Suprapubic skin (tissue), 3 donors: ENCODE measurements at regions not wholly inside any gene's neighbourhood (a gene's known extent, or its start where the extent isn't known, plus 50 kb on each side); places are given as distances from the start of the nearest gene placed in this dataset.

Source experiments
- CTCF ChIP-seq, 2 donors: fragments of 200-600 bp in 1 of 2; fragments of 450-650 bp in 1 of 2; sonication (generic) in 1 of 2; IDR thresholded peaks; one replicate each; pipeline ENCODE4 v1.5.1; 2016 to 2019; ENCODE audit warnings: antibody characterized with exemption in 2 of 2, mild to moderate bottlenecking in 1 of 2, moderate library complexity in 1 of 2
- EP300 ChIP-seq: sonication (generic); formaldehyde crosslinking; IDR thresholded peaks from one replicate; pipeline ENCODE4 v1.6.1; 2017; ENCODE audit warnings: antibody characterized with exemption
- POLR2A ChIP-seq, 2 donors: fragments of 450-650 bp; IDR thresholded peaks; one replicate each; pipeline ENCODE4 v1.6.1; 2017; ENCODE audit warnings: antibody characterized with exemption in 2 of 2, mild to moderate bottlenecking in 2 of 2, moderate library complexity in 2 of 2

GRCh38 chr2:234363011-234363487 lies 133.8 kb downstream of the ARL4C start:
- no peak for TF ChIP-seq POLR2A (IDR thresholded peaks at IDR 0.05)
- TF ChIP-seq CTCF (IDR thresholded peaks at IDR 0.05) = no peak
- TF ChIP-seq EP300 = no peak
